HCT116 (cell line): ENCODE measurements at regions not wholly inside any gene's neighbourhood (a gene's known extent, or its start where the extent isn't known, plus 50 kb on each side); places are given as distances from the start of the nearest gene placed in this dataset.

Source experiments
- ATAC-seq: fragments of 200-7000 bp; cut with Tn5 transposase; 2 replicates; pipeline ENCODE4 v1.9.1; 2020; ENCODE audit warnings: mild to moderate bottlenecking, moderate library complexity
- BruUV-seq: library from RNA; stranded (reverse); fragments of 400-500 nt; replicated peaks from 2 replicates; lab custom pipeline; 2021; lab: Mats Ljungman, UMichigan
- CTCF ChIA-PET: fragments of 300-600 bp; sonication (Branson Sonifier 250); formaldehyde crosslinking; loops from one replicate; lab custom pipeline; 2021; ENCODE audit warnings: antibody characterized with exemption; lab: Charles Lee
- POLR2A ChIA-PET: fragments of 300-600, 350-600 bp; sonication (Branson Sonifier 250); formaldehyde crosslinking; loops from one replicate; lab custom pipeline; 2021; ENCODE audit warnings: antibody characterized with exemption; lab: Charles Lee
- RAD21 ChIA-PET, 2 experiments: fragments of 300-600 bp; sonication (Branson Sonifier 250); formaldehyde crosslinking; loops; one replicate each; lab custom pipeline; 2023; ENCODE audit warnings: low total read pairs in 2 of 2; ENCODE audit not compliant: uncharacterized antibody in 2 of 2, unreplicated experiment in 2 of 2, low non-redundant PET in 1 of 2; lab: Charles Lee
- DNase-seq: peaks from one replicate; pipeline ENCODE4 v3.0.0-alpha.2; 2010; ENCODE audit warnings: low read depth, low spot score
- H2AFZ ChIP-seq: fragments of 200-600 bp; shearing (Covaris generic), sonication (generic); 2 replicates; pipeline ENCODE4 v1.6.1; 2017; ENCODE audit warnings: low read depth, mixed run types, mixed read lengths, antibody characterized with exemption, low read length; ENCODE audit not compliant: poor library complexity, severe bottlenecking
- H3K27ac ChIP-seq: 2 replicates; pipeline ENCODE4 v1.5.1; 2012; ENCODE audit warnings: low read depth, low read length
- H3K27me3 ChIP-seq: fragments of 200-600 bp; sonication (generic); 2 replicates; pipeline ENCODE4 v1.6.1; 2016; ENCODE audit warnings: mixed run types, low read length, mixed read lengths; ENCODE audit not compliant: insufficient read depth
- H3K36me3 ChIP-seq, 2 experiments: fragments of 200-500 bp in 1 of 2; fragments of 200-600 bp in 1 of 2; sonication (Bioruptor generic) in 1 of 2; sonication (generic) in 1 of 2; 2 replicates each; pipeline versions ENCODE4 v1.5.1 to v1.6.1; 2014 to 2016; ENCODE audit warnings: low read length in 2 of 2, inconsistent platforms in 1 of 2, mixed read lengths in 1 of 2, mixed run types in 1 of 2; ENCODE audit not compliant: insufficient read depth in 2 of 2, control insufficient read depth in 1 of 2
- H3K4me1 ChIP-seq, 2 experiments: fragments of 200-600 bp in 1 of 2; sonication (generic) in 1 of 2; 2 replicates each; pipeline versions ENCODE4 v1.5.1 to v1.6.1; 2012 to 2017; ENCODE audit warnings: low read length in 2 of 2, inconsistent platforms in 1 of 2, mild to moderate bottlenecking in 1 of 2, mixed read lengths in 1 of 2, mixed run types in 1 of 2, moderate library complexity in 1 of 2; ENCODE audit not compliant: insufficient read depth in 2 of 2, control insufficient read depth in 1 of 2
- H3K4me2 ChIP-seq: fragments of 200-600 bp; sonication (generic); 2 replicates; pipeline ENCODE4 v1.6.1; 2017; ENCODE audit warnings: mixed run types, low read length, mixed read lengths
- H3K4me3 ChIP-seq, 2 experiments: fragments of 200-600 bp in 1 of 2; sonication (generic) in 1 of 2; replicated peaks in 1 of 2; 2 replicates each; pipeline ENCODE4 v1.5.1; 2011 to 2016; ENCODE audit warnings: low read length in 2 of 2, control low read depth in 1 of 2, low read depth in 1 of 2, mild to moderate bottlenecking in 1 of 2, mixed read lengths in 1 of 2, mixed run types in 1 of 2
- H3K79me2 ChIP-seq: fragments of 200-600 bp; sonication (generic); 2 replicates; pipeline ENCODE4 v1.6.1; 2017; ENCODE audit warnings: mild to moderate bottlenecking, mixed run types, low read length, moderate library complexity, mixed read lengths; ENCODE audit not compliant: insufficient read depth
- H3K9ac ChIP-seq: fragments of 200-600 bp; sonication (generic); 2 replicates; pipeline ENCODE4 v1.6.1; 2016; ENCODE audit warnings: low read length, mixed read lengths
- H3K9me2 ChIP-seq: fragments of 200-600 bp; sonication (generic), shearing (Covaris generic); 2 replicates; pipeline ENCODE4 v1.6.1; 2017; ENCODE audit warnings: mixed run types, mild to moderate bottlenecking, moderate library complexity; ENCODE audit not compliant: insufficient read depth
- H3K9me3 ChIP-seq, 2 experiments: fragments of 200-500 bp in 1 of 2; fragments of 200-600 bp in 1 of 2; sonication (Bioruptor generic) in 1 of 2; sonication (generic) in 1 of 2; 2 replicates each; pipeline ENCODE4 v1.6.1; 2014 to 2017; ENCODE audit warnings: low read length in 2 of 2, mixed read lengths in 2 of 2, inconsistent platforms in 1 of 2, low read depth in 1 of 2, mild to moderate bottlenecking in 1 of 2, mixed run types in 1 of 2, moderate library complexity in 1 of 2; ENCODE audit not compliant: control insufficient read depth in 1 of 2, insufficient read depth in 1 of 2
- H4K20me1 ChIP-seq: fragments of 200-600 bp; sonication (generic), shearing (Covaris generic); 2 replicates; pipeline ENCODE4 v1.6.1; 2017; ENCODE audit warnings: mixed run types, mild to moderate bottlenecking, moderate library complexity; ENCODE audit not compliant: insufficient read depth
- CBX3 ChIP-seq: IDR thresholded peaks from 2 replicates; pipeline ENCODE4 v1.6.1; 2012; ENCODE audit warnings: low read depth
- ELF1 ChIP-seq: IDR thresholded peaks from 2 replicates; pipeline ENCODE4 v1.6.1; 2012; ENCODE audit warnings: low read depth, borderline replicate concordance
- EZH2 ChIP-seq: fragments of 200-600 bp; sonication (generic); IDR thresholded peaks from 2 replicates; pipeline ENCODE4 v1.6.1; 2017; ENCODE audit warnings: antibody characterized with exemption, mixed run types
- REST ChIP-seq: IDR thresholded peaks from 2 replicates; pipeline ENCODE4 v1.6.1; 2012; ENCODE audit warnings: low read depth
- SRF ChIP-seq: IDR thresholded peaks from 2 replicates; pipeline ENCODE4 v1.6.1; 2012; ENCODE audit warnings: low read depth
- TCF7L2 ChIP-seq: IDR thresholded peaks from 2 replicates; pipeline ENCODE4 v1.7.0; 2011; ENCODE audit warnings: borderline replicate concordance, inconsistent platforms; ENCODE audit not compliant: insufficient read depth, insufficient read length; ENCODE audit errors: extremely low read depth
- intact Hi-C: fragments of 100-400 bp; cut with micrococcal nuclease; formaldehyde crosslinking; loops from 2 replicates; pipeline ENCODE4 v1.10.0; 2022
- TF ChIP-seq, protein P1 (sequence below): IDR thresholded peaks from 2 replicates; pipeline ENCODE4 v1.6.1; 2012
- TF ChIP-seq, protein P2 (sequence below), 3 experiments: fragments of 200-600 bp in 1 of 3; sonication (generic) in 1 of 3; IDR thresholded peaks in 2 of 3; conservative IDR thresholded peaks in 1 of 3; 2 replicates each; pipeline ENCODE4 v1.5.1; 2012 to 2017; ENCODE audit warnings: low read depth in 2 of 3, low read length in 2 of 3, antibody characterized with exemption in 1 of 3, borderline replicate concordance in 1 of 3, control low read depth in 1 of 3, mild to moderate bottlenecking in 1 of 3, mixed read lengths in 1 of 3, mixed run types in 1 of 3, moderate library complexity in 1 of 3; ENCODE audit not compliant: insufficient read depth in 1 of 3

- DNase-seq (no peak), ATAC-seq (no peak)
- Histone ChIP-seq H3K27me3 (no peaks in the 10 kb centered on the region), H3K27ac (no peak overlapping the region), H3K4me1 (no peaks in the 10 kb centered on the region), H3K36me3 (no peaks in the 10 kb centered on the region), H3K79me2 (no peaks in the 10 kb centered on the region), H3K9me2 (no peaks in the 10 kb centered on the region), H4K20me1 (no peaks in the 10 kb centered on the region), H3K9ac (no peak overlapping the region), H3K9me3 (peaks cover 0 to 12% of the 10 kb centered on the region in 2 experiments; a peak in 2 of 4 replicates), H2AFZ (no peak overlapping the region), H3K4me2 (no peak overlapping the region), H3K4me3 (no peak overlapping the region)
- intact Hi-C loops, result no loop called here
- CTCF ChIA-PET, result no interaction called here
- BruUV-seq, result no TSS peak
- no peak for TF ChIP-seq EZH2
- TF ChIP-seq, protein P1, sequence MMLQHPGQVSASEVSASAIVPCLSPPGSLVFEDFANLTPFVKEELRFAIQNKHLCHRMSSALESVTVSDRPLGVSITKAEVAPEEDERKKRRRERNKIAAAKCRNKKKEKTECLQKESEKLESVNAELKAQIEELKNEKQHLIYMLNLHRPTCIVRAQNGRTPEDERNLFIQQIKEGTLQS, result no peak
- RAD21 ChIA-PET, result no interaction called here
- POLR2A ChIA-PET, result no interaction called here
These were observed 808.5 kb downstream of the TLE4 start for GRCh38 chr9:80380301-80380700.

- no peak overlapping the region for H3K4me3 ChIP-seq
- no TSS peak for BruUV-seq
- intact Hi-C loops, result no loop called here
- H3K9me2 ChIP-seq, result no peaks in the 10 kb centered on the region
- H3K9ac ChIP-seq, result no peak overlapping the region
- CTCF ChIA-PET, result no interaction called here
- no peaks in the 10 kb centered on the region for H3K36me3 ChIP-seq
- H4K20me1 ChIP-seq, result no peaks in the 10 kb centered on the region
- TF ChIP-seq TCF7L2 (no peak), ELF1 (no peak), REST (no peak), SRF (no peak), CBX3 (no peak)
- TF ChIP-seq, protein P2, sequence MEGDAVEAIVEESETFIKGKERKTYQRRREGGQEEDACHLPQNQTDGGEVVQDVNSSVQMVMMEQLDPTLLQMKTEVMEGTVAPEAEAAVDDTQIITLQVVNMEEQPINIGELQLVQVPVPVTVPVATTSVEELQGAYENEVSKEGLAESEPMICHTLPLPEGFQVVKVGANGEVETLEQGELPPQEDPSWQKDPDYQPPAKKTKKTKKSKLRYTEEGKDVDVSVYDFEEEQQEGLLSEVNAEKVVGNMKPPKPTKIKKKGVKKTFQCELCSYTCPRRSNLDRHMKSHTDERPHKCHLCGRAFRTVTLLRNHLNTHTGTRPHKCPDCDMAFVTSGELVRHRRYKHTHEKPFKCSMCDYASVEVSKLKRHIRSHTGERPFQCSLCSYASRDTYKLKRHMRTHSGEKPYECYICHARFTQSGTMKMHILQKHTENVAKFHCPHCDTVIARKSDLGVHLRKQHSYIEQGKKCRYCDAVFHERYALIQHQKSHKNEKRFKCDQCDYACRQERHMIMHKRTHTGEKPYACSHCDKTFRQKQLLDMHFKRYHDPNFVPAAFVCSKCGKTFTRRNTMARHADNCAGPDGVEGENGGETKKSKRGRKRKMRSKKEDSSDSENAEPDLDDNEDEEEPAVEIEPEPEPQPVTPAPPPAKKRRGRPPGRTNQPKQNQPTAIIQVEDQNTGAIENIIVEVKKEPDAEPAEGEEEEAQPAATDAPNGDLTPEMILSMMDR (IDR thresholded peaks at IDR 0.05 in 2 of 3, conservative IDR thresholded peaks at IDR 0.05 in 1 of 3; ENCODE audit: borderline replicate concordance in 1 of 3, insufficient read depth in 1 of 3, low read depth in 2 of 3, low read length in 2 of 3), result no peak
- TF ChIP-seq, all 23 proteins: peak for 0
- Histone ChIP-seq H3K4me1 (no peaks in the 10 kb centered on the region), H3K79me2 (no peaks in the 10 kb centered on the region), H2AFZ (no peak overlapping the region), H3K27me3 (no peaks in the 10 kb centered on the region), H3K27ac (no peak overlapping the region), H3K9me3 (peaks cover 0 to 16% of the 10 kb centered on the region in 2 experiments; a peak in 2 of 4 replicates), H3K4me2 (no peak overlapping the region)
- POLR2A ChIA-PET, result no interaction called here
- no peak for DNase-seq
- ATAC-seq, result no peak
- RAD21 ChIA-PET, result no interaction called here
These were observed 807.0 kb downstream of the TLE4 start for GRCh38 chr9:80378669-80379293.
